ENCODE measurements at regions not wholly inside any gene's neighbourhood (a gene's known extent, or its start where the extent isn't known, plus 50 kb on each side); places are given as distances from the start of the nearest gene placed in this dataset.

DNA sequence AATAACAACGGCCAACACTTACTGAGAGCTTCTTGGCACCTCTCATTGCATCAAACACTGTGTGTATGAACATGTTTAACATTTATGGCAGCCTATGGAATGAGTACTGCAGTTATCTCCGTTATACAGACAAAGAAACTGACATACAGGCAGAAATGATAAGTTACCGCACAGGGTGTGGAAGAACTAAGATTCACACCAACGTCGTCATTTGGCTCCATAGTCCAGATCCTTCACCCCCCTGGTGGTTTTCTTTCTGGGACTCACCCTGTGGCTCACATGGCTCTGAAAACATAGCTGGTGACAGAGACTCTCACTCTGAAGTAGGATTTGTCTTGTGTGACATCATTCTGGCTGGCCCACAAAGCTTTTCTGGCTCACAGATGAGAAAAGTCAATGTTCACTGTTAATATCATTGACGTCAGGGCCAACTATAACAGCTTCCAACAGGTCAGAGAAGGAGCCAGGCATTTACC, 230.1 kb downstream of the DLEU7 start:
- TF ChIP-seq, protein P1, sequence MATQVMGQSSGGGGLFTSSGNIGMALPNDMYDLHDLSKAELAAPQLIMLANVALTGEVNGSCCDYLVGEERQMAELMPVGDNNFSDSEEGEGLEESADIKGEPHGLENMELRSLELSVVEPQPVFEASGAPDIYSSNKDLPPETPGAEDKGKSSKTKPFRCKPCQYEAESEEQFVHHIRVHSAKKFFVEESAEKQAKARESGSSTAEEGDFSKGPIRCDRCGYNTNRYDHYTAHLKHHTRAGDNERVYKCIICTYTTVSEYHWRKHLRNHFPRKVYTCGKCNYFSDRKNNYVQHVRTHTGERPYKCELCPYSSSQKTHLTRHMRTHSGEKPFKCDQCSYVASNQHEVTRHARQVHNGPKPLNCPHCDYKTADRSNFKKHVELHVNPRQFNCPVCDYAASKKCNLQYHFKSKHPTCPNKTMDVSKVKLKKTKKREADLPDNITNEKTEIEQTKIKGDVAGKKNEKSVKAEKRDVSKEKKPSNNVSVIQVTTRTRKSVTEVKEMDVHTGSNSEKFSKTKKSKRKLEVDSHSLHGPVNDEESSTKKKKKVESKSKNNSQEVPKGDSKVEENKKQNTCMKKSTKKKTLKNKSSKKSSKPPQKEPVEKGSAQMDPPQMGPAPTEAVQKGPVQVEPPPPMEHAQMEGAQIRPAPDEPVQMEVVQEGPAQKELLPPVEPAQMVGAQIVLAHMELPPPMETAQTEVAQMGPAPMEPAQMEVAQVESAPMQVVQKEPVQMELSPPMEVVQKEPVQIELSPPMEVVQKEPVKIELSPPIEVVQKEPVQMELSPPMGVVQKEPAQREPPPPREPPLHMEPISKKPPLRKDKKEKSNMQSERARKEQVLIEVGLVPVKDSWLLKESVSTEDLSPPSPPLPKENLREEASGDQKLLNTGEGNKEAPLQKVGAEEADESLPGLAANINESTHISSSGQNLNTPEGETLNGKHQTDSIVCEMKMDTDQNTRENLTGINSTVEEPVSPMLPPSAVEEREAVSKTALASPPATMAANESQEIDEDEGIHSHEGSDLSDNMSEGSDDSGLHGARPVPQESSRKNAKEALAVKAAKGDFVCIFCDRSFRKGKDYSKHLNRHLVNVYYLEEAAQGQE (tag by site-specific recombination; IDR thresholded peaks at IDR 0.05): no peak
- TF ChIP-seq ZNF350 (tag by site-specific recombination; IDR thresholded peaks at IDR 0.05): no peak
- TF ChIP-seq, protein P2, sequence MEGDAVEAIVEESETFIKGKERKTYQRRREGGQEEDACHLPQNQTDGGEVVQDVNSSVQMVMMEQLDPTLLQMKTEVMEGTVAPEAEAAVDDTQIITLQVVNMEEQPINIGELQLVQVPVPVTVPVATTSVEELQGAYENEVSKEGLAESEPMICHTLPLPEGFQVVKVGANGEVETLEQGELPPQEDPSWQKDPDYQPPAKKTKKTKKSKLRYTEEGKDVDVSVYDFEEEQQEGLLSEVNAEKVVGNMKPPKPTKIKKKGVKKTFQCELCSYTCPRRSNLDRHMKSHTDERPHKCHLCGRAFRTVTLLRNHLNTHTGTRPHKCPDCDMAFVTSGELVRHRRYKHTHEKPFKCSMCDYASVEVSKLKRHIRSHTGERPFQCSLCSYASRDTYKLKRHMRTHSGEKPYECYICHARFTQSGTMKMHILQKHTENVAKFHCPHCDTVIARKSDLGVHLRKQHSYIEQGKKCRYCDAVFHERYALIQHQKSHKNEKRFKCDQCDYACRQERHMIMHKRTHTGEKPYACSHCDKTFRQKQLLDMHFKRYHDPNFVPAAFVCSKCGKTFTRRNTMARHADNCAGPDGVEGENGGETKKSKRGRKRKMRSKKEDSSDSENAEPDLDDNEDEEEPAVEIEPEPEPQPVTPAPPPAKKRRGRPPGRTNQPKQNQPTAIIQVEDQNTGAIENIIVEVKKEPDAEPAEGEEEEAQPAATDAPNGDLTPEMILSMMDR (tag by site-specific recombination; IDR thresholded peaks at IDR 0.05): no peak
- no peak for TF ChIP-seq ZNF416 (tag by site-specific recombination; IDR thresholded peaks at IDR 0.05)
- TF ChIP-seq ZNF510 (tag by site-specific recombination; IDR thresholded peaks at IDR 0.05; ENCODE audit: insufficient replicate concordance): no peak
- no peak for TF ChIP-seq ZNF843 (tag by site-specific recombination; IDR thresholded peaks at IDR 0.05)
- TF ChIP-seq ZNF747 (tag by site-specific recombination; IDR thresholded peaks at IDR 0.05): no peak
- TF ChIP-seq, protein P3, sequence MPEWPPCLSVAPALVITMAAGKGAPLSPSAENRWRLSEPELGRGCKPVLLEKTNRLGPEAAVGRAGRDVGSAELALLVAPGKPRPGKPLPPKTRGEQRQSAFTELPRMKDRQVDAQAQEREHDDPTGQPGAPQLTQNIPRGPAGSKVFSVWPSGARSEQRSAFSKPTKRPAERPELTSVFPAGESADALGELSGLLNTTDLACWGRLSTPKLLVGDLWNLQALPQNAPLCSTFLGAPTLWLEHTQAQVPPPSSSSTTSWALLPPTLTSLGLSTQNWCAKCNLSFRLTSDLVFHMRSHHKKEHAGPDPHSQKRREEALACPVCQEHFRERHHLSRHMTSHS (tag by site-specific recombination; IDR thresholded peaks at IDR 0.05): no peak
- no peak for TF ChIP-seq ZNF23 (tag by site-specific recombination; IDR thresholded peaks at IDR 0.05; ENCODE audit: borderline replicate concordance)
- TF ChIP-seq, protein P4, sequence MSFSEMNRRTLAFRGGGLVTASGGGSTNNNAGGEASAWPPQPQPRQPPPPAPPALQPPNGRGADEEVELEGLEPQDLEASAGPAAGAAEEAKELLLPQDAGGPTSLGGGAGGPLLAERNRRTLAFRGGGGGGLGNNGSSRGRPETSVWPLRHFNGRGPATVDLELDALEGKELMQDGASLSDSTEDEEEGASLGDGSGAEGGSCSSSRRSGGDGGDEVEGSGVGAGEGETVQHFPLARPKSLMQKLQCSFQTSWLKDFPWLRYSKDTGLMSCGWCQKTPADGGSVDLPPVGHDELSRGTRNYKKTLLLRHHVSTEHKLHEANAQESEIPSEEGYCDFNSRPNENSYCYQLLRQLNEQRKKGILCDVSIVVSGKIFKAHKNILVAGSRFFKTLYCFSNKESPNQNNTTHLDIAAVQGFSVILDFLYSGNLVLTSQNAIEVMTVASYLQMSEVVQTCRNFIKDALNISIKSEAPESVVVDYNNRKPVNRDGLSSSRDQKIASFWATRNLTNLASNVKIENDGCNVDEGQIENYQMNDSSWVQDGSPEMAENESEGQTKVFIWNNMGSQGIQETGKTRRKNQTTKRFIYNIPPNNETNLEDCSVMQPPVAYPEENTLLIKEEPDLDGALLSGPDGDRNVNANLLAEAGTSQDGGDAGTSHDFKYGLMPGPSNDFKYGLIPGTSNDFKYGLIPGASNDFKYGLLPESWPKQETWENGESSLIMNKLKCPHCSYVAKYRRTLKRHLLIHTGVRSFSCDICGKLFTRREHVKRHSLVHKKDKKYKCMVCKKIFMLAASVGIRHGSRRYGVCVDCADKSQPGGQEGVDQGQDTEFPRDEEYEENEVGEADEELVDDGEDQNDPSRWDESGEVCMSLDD (tag by site-specific recombination; IDR thresholded peaks at IDR 0.05): no peak

All from HEK293 (cell line).